ENCODE measurements at regions not wholly inside any gene's neighbourhood (a gene's known extent, or its start where the extent isn't known, plus 50 kb on each side); places are given as distances from the start of the nearest gene placed in this dataset.

GRCh38 chr13:108526286-108526685 is 103.1 kb upstream of the MYO16 start:
- DNase-seq (ENCODE audit: low read depth): no peak

- no peak for DNase-seq (ENCODE audit: low read depth)
Observed at GRCh38 chr13:108527844-108528243, 101.6 kb upstream of the MYO16 start.

DNA sequence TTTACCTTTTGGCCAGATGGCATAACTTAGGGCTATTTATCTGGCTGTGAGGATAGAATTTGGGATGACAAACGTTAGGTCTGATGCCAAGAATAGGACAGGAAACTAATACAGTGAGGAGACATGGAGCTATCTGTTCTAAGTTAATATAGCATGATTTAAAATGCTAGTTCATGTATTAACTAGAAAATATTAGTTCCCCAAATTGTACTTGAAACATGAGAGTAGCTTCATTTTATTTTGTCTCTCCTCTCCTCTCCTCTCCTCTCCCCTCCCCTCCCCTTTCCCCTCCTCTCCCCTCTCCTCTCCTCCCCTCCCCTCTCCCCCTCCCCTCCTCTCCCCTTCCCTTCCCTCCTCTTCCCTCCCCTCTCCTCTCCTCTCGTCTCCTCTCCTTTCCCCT is 101.1 kb upstream of the MYO16 start:
- no peak for DNase-seq (ENCODE audit: low read depth)

DNA sequence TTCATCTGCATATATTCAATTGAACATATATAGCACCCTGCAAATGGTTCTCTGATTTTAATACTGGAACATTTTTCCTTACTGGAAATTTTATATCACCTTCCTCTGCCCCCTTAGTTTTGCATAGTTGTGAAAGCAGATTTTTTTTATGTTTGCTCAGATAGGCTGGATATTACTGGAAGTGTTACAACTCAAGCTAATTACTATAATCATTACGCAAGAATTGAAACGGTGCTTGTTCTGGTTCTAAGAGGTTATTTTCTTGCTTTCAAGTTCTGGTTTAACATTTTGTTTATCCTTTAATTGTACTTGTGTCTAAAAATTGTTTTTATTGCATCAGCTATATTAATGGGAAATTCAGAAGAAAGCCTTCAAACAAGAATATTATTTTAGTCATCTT is 95.6 kb upstream of the MYO16 start:
- DNase-seq (ENCODE audit: low read depth): no peak

GRCh38 chr13:108534728-108535127 is 94.7 kb upstream of the MYO16 start:
- DNase-seq (ENCODE audit: low read depth): no peak

DNA sequence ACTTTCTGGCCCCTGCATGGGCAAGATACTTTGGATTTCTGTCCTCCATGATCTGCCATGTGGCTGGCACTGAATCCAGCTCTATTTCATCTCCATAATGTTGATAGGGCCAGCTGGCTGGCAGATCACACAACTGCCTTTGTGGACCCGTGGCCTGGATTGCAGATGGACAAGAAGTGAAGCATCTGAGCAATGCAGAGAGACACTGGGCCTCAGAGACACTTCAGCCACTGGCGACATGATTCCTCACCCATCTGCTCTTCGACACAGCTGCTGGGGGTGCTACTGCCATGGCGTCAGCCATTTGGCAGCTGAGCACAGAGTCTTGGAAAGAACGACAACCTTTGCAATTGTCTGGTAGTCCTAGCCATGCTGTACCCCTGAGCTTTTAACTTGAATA is 79.5 kb upstream of the MYO16 start:
- DNase-seq (ENCODE audit: low read depth): no peak

DNA sequence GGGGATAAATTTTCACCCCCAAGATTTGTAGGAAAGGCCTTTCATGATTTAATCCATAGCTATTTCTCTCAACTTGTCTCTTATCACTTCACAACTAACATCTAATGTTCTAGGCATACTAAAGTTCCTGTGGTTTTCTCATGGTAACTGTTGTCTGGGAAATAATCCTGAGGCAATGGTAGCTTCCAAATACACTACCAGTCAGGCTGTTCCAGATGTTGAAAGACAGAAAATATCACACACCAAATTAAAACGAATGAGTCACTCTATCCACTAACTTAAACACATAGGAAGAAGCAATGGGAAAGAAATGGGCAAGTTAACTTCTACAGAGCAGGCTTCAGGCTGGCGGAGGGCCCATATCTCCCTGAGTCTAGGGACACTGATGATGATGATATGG is 77.7 kb upstream of the MYO16 start:
- no peak for DNase-seq (ENCODE audit: low read depth)

DNA sequence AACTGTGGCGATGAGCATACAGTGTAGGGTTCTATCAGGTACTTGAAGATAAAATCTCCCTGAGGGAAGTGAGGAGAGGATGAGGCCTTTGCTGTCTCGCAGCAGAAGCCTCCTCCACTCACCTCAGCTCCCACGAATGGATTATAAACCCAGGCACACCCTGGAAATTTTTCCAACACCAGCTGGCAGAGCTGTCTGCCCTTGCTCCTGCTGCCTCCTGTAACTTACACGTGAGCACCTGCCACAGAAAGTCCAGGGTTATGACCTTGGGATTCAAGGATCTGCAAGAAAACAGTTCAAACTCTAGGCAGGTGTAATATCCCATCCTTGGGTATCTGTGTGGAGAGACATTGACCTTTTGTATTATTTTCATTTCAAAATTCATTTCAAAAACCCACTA is 70.9 kb upstream of the MYO16 start:
- no peak for DNase-seq (ENCODE audit: low read depth)

GRCh38 chr13:108560093-108560492 is 69.3 kb upstream of the MYO16 start:
- DNase-seq (ENCODE audit: low read depth): no peak

DNA sequence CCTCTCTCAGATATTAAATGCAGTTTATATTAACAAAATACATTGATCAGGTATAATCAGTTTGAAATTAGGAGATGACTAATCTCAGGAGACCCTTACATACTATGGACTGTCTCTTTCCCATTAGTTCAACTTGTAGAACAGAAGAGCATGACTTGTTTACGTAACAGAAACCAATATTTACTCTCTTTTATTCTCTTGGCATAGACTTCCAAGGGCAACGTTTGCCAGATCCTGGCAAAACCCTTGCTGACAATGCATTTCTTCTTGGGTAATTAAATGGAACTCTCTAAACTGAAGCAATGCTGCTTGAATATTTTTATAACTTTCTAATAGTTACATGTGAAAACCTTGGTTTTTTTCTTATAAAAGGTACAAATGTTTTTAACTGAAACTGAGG is 68.3 kb upstream of the MYO16 start:
- DNase-seq (ENCODE audit: low read depth): no peak

DNA sequence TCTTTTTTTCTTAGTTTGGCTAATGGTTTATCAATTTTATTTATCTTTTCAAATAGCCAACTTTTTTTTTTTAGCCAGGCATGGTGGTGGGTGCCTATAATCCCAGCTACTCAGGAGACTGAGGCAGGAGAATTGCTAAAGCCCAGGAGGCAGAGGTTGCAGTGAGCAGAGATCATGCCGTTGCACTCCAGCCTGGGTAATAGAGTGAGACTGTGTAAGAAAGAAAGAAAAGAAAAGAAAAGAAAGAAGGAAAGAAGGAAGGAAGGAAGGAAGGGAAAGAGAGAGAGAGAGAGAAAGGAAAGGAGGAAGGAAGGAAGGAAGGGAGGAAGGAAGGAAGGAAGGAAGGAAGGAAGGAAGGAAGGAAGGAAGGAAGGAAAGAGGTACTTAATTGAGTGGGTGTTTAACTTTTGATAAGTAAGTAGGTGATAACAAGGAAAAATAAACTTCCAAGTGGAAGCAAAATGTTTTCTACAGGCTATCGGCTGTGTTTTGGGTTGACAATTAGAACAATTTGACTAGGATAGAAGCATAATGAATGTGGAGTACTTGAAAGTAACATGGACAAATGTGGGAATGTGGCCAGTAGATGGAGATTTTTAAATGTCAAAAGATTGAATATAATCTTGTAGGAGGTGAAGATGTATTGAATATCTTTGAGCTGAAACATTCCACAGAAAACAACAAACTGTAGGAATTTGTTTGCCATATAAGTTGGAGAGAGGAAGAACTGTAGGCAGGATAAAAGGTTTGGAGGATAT is 62.8 kb upstream of the MYO16 start:
- DNase-seq (ENCODE audit: low read depth): no peak

GRCh38 chr13:108572782-108573211 is 56.6 kb upstream of the MYO16 start:
- no peak for DNase-seq (ENCODE audit: low read depth)

- no peak for DNase-seq (ENCODE audit: low read depth)
Observed at GRCh38 chr13:108573455-108573854, 56.0 kb upstream of the MYO16 start.

DNA sequence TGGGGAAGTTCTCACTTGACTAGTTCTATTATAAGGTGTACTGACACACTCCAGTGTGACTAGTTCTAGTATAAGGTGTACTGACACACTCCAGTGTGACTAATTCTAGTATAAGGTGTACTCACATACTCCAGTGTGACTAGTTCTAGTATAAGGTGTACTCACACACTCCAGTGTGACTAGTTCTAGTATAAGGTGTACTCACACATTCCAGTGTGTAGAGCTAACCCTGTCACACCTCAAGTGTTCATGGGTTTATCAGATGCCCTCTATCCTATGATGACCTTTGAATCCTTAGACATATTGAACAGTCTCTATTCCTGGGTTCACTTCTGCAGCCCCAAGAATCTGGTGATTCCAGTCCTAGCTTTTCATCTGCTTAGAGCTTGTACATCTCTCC is 54.6 kb upstream of the MYO16 start:
- DNase-seq (ENCODE audit: low read depth): no peak

DNA sequence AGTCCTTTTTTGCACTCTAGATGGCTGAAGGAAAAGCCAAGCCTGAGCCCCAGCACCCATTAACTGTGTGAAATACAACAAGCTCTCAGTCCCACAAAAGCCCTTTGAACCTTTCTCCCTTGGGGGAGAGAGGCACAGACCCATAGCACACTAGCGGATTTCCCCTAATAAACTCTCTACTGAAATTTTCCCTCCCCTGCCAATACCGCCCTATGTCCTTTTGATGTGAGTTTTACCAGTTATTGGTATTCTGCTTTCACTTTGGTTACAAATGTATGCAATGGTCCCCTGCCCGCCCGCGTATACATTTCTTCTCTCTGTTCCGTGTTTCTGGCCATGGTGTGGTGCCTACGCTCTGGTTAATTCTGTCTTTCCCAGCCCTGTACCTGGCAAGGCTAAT is 54.0 kb upstream of the MYO16 start:
- DNase-seq (ENCODE audit: low read depth): no peak

All from forelimb muscle (tissue), 1 donor.